ENCODE measurements at regions not wholly inside any gene's neighbourhood (a gene's known extent, or its start where the extent isn't known, plus 50 kb on each side); places are given as distances from the start of the nearest gene placed in this dataset.
A peak's percentile ranks its signal among the peaks of the same experiment; 100 is the strongest.

- no peak overlapping the region for H3K4me3 ChIP-seq (ENCODE audit: low read length)
- ChIA-PET CTCF (interaction anchor here (1.4 kb wide), 1 partner anchor 13 kb away, joined by 3 read pairs; no protein-coding TSS in a partner anchor), POLR2A (no interaction called here)
- Mint-ChIP-seq H3K4me1 (peaks cover 24 to 39% (median 25%) of the 10 kb centered on the region in 3 donors), H3K27ac (no peak overlapping the region), H3K27me3 (peaks cover 0 to 4% of the 10 kb centered on the region in 2 donors), H3K9me3 (no peaks in the 10 kb centered on the region), H3K36me3 (peaks cover 0 to 4% (median 0%) of the 10 kb centered on the region in 3 donors), H3K4me3 (no peak overlapping the region)
- H3K9me3 ChIP-seq (ENCODE audit: low read length): no peaks in the 10 kb centered on the region
- no peak for DNase-seq
- H3K36me3 ChIP-seq (ENCODE audit: insufficient read depth, low read length): no peaks in the 10 kb centered on the region
- H3K27me3 ChIP-seq (ENCODE audit: insufficient read depth, low read length, poor library complexity, severe bottlenecking): no peaks in the 10 kb centered on the region
- peaks cover 17% of the 10 kb centered on the region for H3K4me1 ChIP-seq (ENCODE audit: insufficient read depth, low read length)
- no peak overlapping the region for H3K27ac ChIP-seq (ENCODE audit: low read depth, low read length)
These were observed 200.2 kb downstream of the SPRY1 start for GRCh38 chr4:123596805-123597204.

- ChIA-PET POLR2A (no interaction called here), CTCF (interaction anchor here (0.9 to 1.4 kb wide), 2 partner anchors 14 to 18 kb away, joined by 3 read pairs; no protein-coding TSS in a partner anchor)
- Histone ChIP-seq H3K36me3 (ENCODE audit: insufficient read depth, low read length) (no peaks in the 10 kb centered on the region), H3K9me3 (ENCODE audit: low read length) (no peaks in the 10 kb centered on the region), H3K4me3 (ENCODE audit: low read length) (no peak overlapping the region), H3K4me1 (ENCODE audit: insufficient read depth, low read length) (peaks cover 17% of the 10 kb centered on the region), H3K27me3 (ENCODE audit: insufficient read depth, low read length, poor library complexity, severe bottlenecking) (no peaks in the 10 kb centered on the region), H3K27ac (ENCODE audit: low read depth, low read length) (no peak overlapping the region)
- Mint-ChIP-seq H3K36me3 (peaks cover 0 to 4% (median 0%) of the 10 kb centered on the region in 3 donors), H3K27me3 (peaks cover 0 to 4% of the 10 kb centered on the region in 2 donors), H3K9me3 (no peaks in the 10 kb centered on the region), H3K4me1 (peaks cover 25 to 39% (median 30%) of the 10 kb centered on the region in 3 donors), H3K27ac (no peak overlapping the region), H3K4me3 (no peak overlapping the region)
- DNase-seq: no peak
These were observed 201.0 kb downstream of the SPRY1 start for GRCh38 chr4:123597586-123597985.

- DNase-seq: no peak
- peak overlapping the region in 4 of 8 donors; percentile 7 to 68 (median 42) for H3K27ac Mint-ChIP-seq
- Histone ChIP-seq H3K27ac (ENCODE audit: low read depth, low read length) (no peak overlapping the region), H3K9me3 (ENCODE audit: low read length) (no peaks in the 10 kb centered on the region), H3K4me1 (ENCODE audit: insufficient read depth, low read length) (peaks cover 17% of the 10 kb centered on the region), H3K36me3 (ENCODE audit: insufficient read depth, low read length) (no peaks in the 10 kb centered on the region), H3K4me3 (ENCODE audit: low read length) (no peak overlapping the region), H3K27me3 (ENCODE audit: insufficient read depth, low read length, poor library complexity, severe bottlenecking) (no peaks in the 10 kb centered on the region)
- peaks cover 0 to 4% of the 10 kb centered on the region in 2 donors for H3K27me3 Mint-ChIP-seq
- ChIA-PET POLR2A (no interaction called here), CTCF (interaction anchor here (0.9 to 1.5 kb wide), 2 partner anchors 17 to 34 kb away, joined by 3 read pairs; no protein-coding TSS in a partner anchor)
- H3K4me1 Mint-ChIP-seq: peaks cover 27 to 39% (median 37%) of the 10 kb centered on the region in 3 donors
- H3K4me3 Mint-ChIP-seq: no peak overlapping the region
- H3K36me3 Mint-ChIP-seq: peaks cover 0 to 4% (median 0%) of the 10 kb centered on the region in 3 donors
- H3K9me3 Mint-ChIP-seq: no peaks in the 10 kb centered on the region
These were observed 201.7 kb downstream of the SPRY1 start for GRCh38 chr4:123598331-123598730.

DNA sequence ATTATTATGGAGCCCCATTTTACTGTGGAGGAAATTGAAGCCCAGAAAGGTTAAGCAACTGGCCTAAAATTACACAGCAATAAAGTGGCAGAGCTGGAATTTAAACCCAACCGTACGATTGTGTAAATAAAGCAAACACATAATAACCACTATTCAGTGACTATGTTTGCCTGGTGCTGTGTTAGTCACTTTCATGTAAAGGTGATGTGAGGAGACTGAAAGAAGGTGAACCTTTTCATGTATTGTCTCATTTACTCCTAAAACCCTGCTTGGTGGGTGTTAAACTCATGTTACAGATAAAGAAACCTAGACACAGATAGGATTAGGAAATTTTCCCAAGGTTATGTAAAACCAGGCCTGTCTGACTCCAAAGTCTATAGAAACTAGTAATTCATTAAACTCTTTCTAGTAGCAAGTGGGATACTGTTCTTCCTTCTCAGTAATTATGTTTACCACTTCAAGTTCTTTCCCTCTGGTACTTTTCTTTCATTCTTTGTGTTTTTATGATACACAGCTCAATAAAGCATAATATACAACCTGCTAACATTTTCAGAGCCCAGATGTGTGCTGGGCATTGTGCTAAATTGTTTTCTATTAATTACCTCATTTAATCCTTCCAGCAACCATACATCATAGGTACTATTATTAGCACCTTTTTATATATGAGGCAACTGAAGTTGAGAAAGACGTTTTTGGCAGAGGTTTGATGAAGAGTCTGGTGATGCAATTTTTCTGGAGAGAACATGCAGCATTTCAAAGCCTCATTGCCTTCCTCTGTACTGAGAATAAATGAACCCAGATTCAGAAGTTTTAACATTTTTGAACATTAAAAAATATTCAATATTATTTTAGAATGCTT is 202.7 kb downstream of the SPRY1 start:
- no peak for DNase-seq
- Mint-ChIP-seq H3K4me3 (peak overlapping the region in 2 of 7 donors; percentile 3 to 57), H3K36me3 (peaks cover 0 to 4% (median 0%) of the 10 kb centered on the region in 3 donors), H3K27ac (peak overlapping the region in 7 of 8 donors; percentile 55 to 96 (median 88)), H3K9me3 (no peaks in the 10 kb centered on the region), H3K4me1 (peaks cover 25 to 42% (median 33%) of the 10 kb centered on the region in 3 donors), H3K27me3 (no peaks in the 10 kb centered on the region)
- H3K9me3 ChIP-seq (ENCODE audit: low read length): no peaks in the 10 kb centered on the region
- no peaks in the 10 kb centered on the region for H3K36me3 ChIP-seq (ENCODE audit: insufficient read depth, low read length)
- ChIA-PET POLR2A (no interaction called here), CTCF (interaction anchor here (1.5 kb wide), 1 partner anchor 35 kb away, joined by 3 read pairs; no protein-coding TSS in a partner anchor)
- no peak overlapping the region for H3K4me3 ChIP-seq (ENCODE audit: low read length)
- H3K4me1 ChIP-seq (ENCODE audit: insufficient read depth, low read length): peaks cover 17% of the 10 kb centered on the region
- H3K27ac ChIP-seq (ENCODE audit: low read depth, low read length): no peak overlapping the region
- H3K27me3 ChIP-seq (ENCODE audit: insufficient read depth, low read length, poor library complexity, severe bottlenecking): no peaks in the 10 kb centered on the region

DNA sequence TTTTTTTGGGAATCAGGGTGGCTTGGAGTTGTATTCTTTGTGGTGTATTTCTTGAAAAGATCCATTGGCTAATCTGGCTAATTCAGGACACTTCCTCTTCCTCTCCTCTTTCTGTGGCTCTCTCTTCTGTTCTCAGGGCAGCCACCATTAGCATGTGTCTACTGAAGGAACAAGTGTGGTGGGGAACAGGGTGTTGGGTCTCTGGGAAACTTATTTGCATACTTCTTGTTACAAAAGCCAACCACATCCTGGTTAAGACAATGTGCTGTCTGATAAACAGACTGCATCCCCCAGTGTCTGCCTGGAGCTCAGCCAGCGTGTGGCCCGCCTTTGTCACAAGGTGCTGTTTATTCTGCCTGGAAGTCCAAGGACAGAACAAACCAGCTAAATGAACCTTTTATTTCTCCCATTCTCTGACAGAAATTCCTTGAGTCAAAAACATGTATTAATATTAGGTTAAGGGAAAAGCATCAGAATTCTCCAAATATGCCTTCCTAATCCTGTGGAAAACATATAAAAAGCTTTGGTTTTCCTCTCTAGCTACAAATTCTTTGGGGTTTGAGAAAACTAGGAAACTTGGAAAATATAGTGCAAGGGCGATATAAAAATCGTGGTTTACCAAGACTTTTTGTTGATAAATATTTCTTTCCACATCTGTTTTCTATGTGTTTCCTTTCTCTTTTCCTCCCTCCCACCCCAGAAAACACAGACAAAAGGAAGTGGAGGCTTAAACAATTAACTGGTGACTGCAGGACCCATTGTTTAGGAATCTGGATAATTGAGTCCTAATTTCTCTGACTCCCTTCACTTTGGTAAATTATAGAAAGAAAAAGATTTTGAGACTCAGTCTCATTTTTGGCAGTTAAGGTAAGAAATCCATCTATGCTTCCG is 203.6 kb downstream of the SPRY1 start:
- no peaks in the 10 kb centered on the region for H3K36me3 ChIP-seq (ENCODE audit: insufficient read depth, low read length)
- peak; percentile 36 to 85 (median 74) for DNase-seq
- H3K9me3 ChIP-seq (ENCODE audit: low read length): no peaks in the 10 kb centered on the region
- H3K36me3 Mint-ChIP-seq: peaks cover 0 to 4% (median 0%) of the 10 kb centered on the region in 3 donors
- H3K27ac Mint-ChIP-seq: peak overlapping the region; percentile 55 to 96 (median 92)
- no peak overlapping the region for H3K4me3 ChIP-seq (ENCODE audit: low read length)
- no peak overlapping the region for H3K27ac ChIP-seq (ENCODE audit: low read depth, low read length)
- CTCF ChIA-PET: no interaction called here
- no peaks in the 10 kb centered on the region for H3K9me3 Mint-ChIP-seq
- POLR2A ChIA-PET: no interaction called here
- peaks cover 17% of the 10 kb centered on the region for H3K4me1 ChIP-seq (ENCODE audit: insufficient read depth, low read length)
- H3K4me1 Mint-ChIP-seq: peaks cover 25 to 42% (median 33%) of the 10 kb centered on the region in 3 donors
- H3K4me3 Mint-ChIP-seq: peak overlapping the region in 6 of 7 donors; percentile 27 to 68 (median 43)
- no peaks in the 10 kb centered on the region for H3K27me3 ChIP-seq (ENCODE audit: insufficient read depth, low read length, poor library complexity, severe bottlenecking)
- no peaks in the 10 kb centered on the region for H3K27me3 Mint-ChIP-seq

DNA sequence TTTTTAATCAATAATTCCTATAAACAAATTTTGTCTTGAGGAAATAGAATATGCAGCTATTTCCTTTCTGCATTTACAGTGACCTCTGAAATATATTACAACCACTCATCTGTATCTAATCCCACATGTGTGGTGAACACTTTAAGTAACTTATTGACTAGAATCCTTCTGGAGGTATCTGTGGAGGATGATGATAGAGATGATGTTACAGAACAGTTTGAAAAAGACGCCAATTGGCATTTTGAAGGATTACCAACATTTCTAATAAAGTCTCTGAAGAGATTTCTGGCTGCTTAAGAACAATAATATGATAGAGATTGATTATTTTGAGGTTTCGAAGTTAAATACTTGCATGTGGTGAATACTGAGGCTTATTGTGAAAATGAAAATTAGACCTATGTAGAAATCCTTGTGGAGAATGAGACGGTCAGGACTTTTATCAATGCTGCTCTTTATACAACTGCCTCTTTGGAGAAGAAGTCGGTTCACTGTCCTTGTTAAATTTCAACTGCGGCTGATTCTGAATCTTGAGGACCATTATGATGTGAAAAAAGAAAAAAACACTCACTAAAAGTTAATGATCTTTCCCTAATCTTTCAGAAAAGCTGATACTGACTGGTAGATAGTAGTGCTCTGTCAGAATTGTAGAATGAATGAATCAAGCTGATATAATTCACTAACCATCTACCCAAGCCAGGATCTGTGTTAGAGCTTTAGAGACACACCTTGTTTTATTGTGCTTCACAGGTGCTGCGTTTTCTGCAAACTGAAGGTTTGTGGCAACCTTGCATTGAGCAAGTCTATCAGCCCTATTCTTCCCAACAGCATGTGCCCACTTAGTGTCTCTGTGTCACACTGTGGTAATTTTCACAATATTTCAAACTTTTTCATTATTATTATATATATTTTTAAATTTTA is 204.7 kb downstream of the SPRY1 start:
- Mint-ChIP-seq H3K27me3 (no peaks in the 10 kb centered on the region), H3K4me3 (no peak overlapping the region), H3K36me3 (peaks cover 0 to 3% (median 0%) of the 10 kb centered on the region in 3 donors), H3K9me3 (no peaks in the 10 kb centered on the region), H3K27ac (peak overlapping the region in 5 of 8 donors; percentile 41 to 93 (median 73)), H3K4me1 (peaks cover 27 to 45% (median 35%) of the 10 kb centered on the region in 3 donors)
- Histone ChIP-seq H3K27ac (ENCODE audit: low read depth, low read length) (no peak overlapping the region), H3K36me3 (ENCODE audit: insufficient read depth, low read length) (no peaks in the 10 kb centered on the region), H3K4me3 (ENCODE audit: low read length) (no peak overlapping the region), H3K4me1 (ENCODE audit: insufficient read depth, low read length) (peaks cover 17% of the 10 kb centered on the region), H3K27me3 (ENCODE audit: insufficient read depth, low read length, poor library complexity, severe bottlenecking) (no peaks in the 10 kb centered on the region), H3K9me3 (ENCODE audit: low read length) (no peaks in the 10 kb centered on the region)
- ChIA-PET CTCF (no interaction called here), POLR2A (no interaction called here)
- DNase-seq: no peak

- peaks cover 34 to 53% (median 42%) of the 10 kb centered on the region in 3 donors for H3K4me1 Mint-ChIP-seq
- H3K36me3 ChIP-seq (ENCODE audit: insufficient read depth, low read length): no peaks in the 10 kb centered on the region
- peak overlapping the region in 5 of 8 donors; percentile 15 to 55 (median 33) for H3K27ac Mint-ChIP-seq
- no peak for DNase-seq
- H3K27me3 Mint-ChIP-seq: no peaks in the 10 kb centered on the region
- no peaks in the 10 kb centered on the region for H3K36me3 Mint-ChIP-seq
- H3K27ac ChIP-seq (ENCODE audit: low read depth, low read length): no peak overlapping the region
- ChIA-PET POLR2A (no interaction called here), CTCF (no interaction called here)
- H3K4me3 Mint-ChIP-seq: no peak overlapping the region
- no peaks in the 10 kb centered on the region for H3K27me3 ChIP-seq (ENCODE audit: insufficient read depth, low read length, poor library complexity, severe bottlenecking)
- peaks cover 17% of the 10 kb centered on the region for H3K4me1 ChIP-seq (ENCODE audit: insufficient read depth, low read length)
- no peak overlapping the region for H3K4me3 ChIP-seq (ENCODE audit: low read length)
- H3K9me3 ChIP-seq (ENCODE audit: low read length): no peaks in the 10 kb centered on the region
- no peaks in the 10 kb centered on the region for H3K9me3 Mint-ChIP-seq
These were observed 205.4 kb downstream of the SPRY1 start for GRCh38 chr4:123602007-123602406.
